ENCODE measurements at regions not wholly inside any gene's neighbourhood (a gene's known extent, or its start where the extent isn't known, plus 50 kb on each side); places are given as distances from the start of the nearest gene placed in this dataset.

GRCh38 chr16:86245895-86246294 is 264.4 kb upstream of the FOXF1 start:
- TF ChIP-seq, protein P1, sequence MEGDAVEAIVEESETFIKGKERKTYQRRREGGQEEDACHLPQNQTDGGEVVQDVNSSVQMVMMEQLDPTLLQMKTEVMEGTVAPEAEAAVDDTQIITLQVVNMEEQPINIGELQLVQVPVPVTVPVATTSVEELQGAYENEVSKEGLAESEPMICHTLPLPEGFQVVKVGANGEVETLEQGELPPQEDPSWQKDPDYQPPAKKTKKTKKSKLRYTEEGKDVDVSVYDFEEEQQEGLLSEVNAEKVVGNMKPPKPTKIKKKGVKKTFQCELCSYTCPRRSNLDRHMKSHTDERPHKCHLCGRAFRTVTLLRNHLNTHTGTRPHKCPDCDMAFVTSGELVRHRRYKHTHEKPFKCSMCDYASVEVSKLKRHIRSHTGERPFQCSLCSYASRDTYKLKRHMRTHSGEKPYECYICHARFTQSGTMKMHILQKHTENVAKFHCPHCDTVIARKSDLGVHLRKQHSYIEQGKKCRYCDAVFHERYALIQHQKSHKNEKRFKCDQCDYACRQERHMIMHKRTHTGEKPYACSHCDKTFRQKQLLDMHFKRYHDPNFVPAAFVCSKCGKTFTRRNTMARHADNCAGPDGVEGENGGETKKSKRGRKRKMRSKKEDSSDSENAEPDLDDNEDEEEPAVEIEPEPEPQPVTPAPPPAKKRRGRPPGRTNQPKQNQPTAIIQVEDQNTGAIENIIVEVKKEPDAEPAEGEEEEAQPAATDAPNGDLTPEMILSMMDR (IDR thresholded peaks at IDR 0.05), result no peak
- no peak for TF ChIP-seq POLR2AphosphoS5 (IDR thresholded peaks at IDR 0.05)

Data from sigmoid colon (tissue), 4 donors.